ENCODE measurements at regions not wholly inside any gene's neighbourhood (a gene's known extent, or its start where the extent isn't known, plus 50 kb on each side); places are given as distances from the start of the nearest gene placed in this dataset.
"Not testable (repeated sequence)": the region's sequence is repeated elsewhere in the genome, so short reads cannot be mapped to it uniquely, and the experiment has no call there.

DNA sequence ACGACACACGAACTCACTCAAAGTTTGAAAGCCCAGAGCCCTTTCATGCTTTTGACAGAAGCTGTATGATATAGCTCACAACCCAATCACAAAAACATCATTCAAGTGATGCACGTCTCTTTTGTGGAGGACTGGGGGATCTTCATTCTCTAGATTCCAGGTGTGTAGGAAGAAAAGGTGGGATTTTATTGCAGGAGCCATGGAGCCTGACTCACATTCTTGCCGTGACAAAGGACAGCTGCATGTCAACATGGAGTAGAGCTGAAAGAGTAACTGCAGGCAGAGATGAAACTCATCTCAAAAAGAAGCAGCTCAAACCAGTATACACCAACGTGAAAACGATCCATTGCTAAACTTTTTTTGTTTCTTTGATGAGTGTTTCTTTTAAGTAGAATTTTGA, 50.9 kb upstream of the PDE1A start:
- no peak for DNase-seq

DNA sequence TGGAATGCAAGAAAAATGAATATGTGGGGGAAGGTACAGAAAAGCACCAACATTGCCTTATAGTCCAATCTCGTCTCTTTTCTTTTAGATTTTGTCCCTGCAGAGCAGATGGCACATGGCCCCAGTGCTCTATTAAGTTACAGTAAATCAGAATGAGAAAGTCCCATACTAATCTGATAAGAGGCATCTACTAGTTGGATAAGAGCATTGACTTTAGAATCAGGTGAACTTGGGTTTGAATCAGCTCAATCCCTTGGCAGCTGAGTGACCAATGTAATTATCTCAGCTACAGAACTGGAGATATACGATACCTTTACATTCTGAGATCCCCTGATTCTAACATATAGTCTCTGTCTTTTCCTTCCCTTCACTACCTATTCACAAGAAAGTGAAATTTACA, 54.8 kb upstream of the PDE1A start:
- DNase-seq, result peak; percentile 93

DNA sequence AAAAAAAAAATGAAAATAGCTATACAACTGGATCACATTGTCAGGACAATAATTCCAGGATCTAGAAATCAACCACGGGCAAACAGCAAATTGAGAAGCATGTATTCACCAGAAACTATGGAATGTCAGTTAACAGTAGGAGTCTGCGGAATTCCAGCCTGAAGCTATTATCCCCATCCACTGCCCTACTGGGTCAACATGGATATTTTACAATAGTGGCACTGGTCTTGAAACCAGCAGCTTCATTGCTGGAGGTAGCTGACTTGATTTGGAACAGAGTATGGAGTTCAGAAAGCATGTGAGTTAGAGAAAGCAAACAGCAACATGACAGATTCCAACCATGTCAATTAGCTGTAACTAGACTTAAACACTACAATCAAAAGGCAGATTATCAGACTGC, 55.7 kb upstream of the PDE1A start:
- no peak for DNase-seq

DNA sequence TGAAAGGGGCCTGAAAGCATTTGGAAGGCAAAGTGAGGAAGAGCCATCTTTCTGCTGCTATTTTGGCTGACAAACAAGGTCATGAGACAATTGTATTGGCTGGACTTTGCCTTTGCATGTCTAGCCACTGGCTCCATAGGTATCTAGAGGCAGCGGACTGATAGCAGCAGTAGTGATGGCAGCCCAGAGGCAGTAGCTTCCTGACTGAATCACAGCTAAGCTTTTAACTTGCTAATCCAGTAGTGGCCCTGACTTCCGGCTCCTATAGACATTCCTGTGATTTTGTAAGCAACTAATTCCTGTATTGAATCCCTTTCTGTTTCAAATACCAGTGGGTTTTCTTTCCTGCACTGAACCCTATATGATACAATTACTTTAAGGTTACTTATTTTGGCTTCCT, 69.8 kb upstream of the PDE1A start:
- DNase-seq, result peak; percentile 9

DNA sequence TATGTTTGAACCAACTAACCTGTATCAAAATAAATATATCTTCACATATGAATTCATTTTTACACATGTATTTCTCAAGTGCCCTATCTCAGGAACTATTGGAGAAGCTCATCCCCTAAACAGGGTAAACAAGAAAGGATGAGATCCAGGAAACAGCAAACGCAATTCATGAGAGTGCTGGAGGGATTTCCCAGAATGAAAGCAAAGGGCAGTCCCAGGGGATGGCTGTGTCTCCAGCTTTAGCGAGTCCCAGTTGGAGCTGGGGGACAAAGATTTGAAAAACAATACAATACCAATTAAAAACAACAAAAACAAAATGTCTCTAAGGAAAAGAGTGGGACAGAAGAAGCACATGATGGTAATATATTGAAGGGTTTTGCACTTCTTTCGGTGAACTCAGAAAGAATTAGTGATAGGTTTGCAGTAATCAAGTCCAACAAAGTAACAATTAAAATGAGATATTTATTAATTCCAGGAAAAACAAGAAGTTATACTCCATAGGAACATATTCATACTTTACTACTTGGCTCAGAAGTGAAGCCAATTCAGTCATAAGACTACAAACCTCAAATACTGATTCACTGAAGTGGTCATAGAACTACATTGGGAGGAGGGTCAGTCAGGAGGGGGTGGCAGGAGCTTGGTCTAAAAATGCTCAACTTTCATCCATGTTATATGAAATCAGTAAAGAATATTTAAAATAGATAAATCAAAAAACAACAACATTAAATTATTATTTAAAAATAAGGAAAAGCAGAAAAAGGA, 73.1 kb upstream of the PDE1A start:
- DNase-seq, result no peak

DNA sequence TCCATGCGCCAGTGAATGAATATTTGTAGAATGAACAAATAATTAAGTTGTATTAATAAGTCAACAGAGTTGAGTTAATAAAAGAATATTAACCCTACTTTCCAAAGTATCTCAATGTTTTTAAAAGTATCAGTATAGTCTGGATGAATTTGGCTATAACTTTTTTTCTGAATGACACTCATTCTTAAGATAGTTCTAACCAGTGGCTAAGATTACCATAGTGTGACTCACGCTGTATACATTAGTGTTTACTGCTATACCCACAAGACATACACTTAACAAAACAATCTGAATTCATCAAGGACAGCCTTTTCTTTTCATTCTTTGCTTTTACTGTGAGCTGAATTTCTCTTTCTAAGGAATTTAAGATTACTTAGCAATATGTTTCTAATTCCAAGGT, 77.0 kb upstream of the PDE1A start:
- no peak for DNase-seq

DNA sequence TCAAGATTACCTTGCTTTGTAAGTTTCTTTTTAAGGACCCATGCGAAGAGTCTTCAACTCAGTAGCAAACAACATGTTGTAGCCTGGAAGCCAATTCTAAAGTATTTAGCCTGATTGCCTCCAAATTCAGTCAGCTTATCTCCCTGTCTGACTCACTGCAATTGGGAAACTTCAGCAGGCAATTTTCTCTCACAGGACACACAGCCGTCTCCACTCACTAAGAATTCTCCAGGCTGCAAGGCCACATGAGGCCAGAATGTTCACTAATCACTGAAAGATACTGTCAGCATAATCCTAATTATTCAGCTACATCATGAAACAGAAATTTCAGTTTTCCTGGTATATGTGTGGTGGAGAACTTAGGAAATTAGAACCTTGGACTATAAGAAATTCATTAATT, 78.1 kb upstream of the PDE1A start:
- DNase-seq, result peak; percentile 8

DNA sequence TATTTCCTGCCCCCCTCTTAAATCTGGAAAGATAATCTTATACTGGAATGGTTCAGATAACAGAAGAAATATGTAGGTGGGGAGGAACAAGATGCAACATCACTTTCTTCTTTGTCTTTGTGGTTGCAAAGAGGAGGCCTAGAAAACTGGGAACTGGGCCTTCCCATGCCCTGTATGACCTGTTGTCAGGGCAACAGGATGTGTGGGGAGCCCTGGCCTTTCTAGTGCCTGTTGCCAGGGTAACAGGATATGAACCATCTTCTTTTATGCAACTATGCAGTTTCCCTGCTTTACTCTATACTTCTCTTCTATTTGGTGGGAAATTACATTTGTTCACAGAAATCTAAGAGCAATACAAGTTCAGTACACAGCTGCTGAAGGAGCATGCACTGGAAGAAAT, 79.8 kb upstream of the PDE1A start:
- DNase-seq, result no peak

DNA sequence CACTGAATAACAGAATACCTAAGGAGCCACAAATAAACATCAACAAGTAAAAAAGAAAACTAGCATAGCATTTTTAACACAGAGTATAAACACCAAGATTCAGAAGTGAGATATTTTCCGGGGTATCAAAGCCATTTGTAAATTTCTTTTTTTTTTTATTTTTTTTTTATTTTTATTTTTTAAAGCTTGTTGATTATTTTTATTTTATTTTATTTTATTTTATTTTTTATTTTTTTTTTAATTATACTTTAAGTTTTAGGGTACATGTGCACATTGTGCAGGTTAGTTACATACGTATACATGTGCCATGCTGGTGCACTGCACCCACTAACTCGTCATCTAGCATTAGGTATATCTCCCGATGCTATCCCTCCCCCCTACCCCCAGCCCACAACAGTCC, 81.7 kb upstream of the PDE1A start:
- not testable (repeated sequence) for DNase-seq

DNA sequence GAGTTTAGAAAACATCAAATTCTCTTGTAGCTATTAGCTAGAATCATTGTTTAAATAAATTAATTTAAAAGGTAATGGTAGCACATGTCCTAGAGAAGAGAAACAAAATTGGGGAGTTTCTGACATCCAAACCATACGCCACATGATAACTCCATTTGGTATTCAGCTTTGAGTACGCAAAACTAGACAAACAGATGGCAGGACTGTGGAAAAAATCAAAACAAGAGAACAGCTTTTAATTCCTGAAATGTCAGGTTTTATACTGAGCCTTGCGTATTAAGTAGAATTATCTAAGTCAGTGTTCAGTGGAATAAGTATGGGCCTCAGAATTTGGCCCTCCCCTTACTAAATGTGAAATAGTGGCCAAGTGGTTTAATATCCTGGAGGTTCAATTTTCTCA, 82.4 kb upstream of the PDE1A start:
- no peak for DNase-seq

DNA sequence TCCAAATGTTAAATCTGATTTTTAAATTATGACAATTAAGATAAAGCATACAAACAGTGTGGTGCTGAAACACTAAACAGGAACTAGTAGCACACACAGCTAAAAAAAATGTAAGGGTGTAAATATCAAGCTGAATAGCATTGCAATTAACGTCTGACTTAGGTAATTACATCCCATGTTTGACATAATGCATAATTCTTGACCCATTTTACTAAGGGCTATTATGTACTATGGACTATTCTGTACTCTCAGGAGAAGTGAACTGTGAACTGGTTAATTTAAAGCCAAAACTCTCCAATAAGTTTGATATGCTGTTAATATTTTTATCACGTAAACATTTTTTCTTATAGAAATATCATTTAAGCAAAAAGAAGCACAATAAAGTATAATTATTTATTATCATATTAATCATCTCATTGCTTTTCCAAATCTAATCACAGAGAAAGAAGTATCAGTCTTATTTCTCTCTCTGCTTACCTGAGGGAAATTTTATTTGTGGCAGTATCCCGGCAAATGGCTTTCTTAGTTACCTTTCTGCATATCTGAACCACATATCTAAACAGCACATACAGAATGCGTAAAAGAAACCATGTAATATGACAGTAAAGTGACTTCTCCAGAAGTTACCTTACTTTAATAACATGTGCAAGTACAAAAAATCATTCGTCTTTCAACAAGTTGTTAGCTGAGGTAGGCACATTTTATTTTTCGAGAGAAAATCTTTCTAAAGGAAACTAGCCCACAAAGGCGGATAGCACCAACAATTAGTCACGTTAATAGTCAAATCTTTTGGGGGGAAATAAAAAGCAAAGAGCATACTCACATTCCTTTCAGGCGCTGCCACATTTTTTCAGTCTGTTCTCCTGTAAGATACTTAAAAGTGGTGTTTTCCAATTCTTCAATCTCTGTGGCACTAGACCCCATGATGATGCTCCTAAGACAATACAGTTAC, 94.9 kb upstream of the PDE1A start:
- no peak for DNase-seq

DNA sequence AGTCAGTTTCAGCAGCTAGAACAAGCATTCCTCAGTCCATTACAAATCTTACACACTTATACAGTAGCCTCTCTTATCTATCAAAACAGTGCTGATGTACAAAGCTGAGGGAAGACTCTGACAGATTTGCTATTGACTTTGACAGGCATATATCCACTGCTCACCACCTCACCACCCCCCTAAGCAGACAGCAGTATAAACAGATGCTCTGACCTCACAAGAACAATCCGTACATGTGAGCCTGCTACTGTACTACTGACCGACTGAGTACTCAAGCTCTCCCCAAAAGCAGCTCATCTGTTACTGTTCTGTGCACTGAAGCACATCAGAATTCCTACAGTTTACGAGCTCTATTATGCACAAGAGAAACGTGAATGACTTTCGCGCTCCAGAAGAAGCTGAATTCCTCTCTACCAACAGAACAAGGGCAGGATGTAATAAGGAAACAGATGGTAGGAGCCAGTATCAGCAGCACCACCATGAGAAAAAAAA, 95.6 kb upstream of the PDE1A start:
- peak; percentile 77 for DNase-seq

DNA sequence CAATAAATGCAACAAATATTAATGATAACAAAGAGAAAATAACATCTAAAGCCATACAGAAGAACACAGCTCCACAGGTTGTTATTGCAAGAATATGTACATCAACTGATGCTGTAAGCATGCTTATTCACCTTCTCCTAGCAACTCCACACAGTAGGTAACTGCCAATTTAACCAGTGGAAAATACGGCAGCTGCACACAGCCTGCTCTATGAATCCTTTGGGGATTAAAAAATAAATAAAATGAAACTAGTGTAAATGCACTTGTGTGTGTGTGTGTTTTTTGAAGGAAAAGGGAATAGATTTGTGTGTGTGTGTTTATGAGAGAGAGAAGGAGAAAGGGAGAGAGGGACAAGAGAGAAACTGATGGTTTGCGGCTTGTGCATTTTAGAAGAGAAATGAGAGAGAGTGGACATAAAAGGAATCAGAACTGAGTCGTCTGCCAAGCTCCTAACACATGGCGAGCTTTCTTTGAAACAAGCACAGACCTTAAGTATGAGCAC, 96.2 kb upstream of the PDE1A start:
- DNase-seq, result peak; percentile 40

DNA sequence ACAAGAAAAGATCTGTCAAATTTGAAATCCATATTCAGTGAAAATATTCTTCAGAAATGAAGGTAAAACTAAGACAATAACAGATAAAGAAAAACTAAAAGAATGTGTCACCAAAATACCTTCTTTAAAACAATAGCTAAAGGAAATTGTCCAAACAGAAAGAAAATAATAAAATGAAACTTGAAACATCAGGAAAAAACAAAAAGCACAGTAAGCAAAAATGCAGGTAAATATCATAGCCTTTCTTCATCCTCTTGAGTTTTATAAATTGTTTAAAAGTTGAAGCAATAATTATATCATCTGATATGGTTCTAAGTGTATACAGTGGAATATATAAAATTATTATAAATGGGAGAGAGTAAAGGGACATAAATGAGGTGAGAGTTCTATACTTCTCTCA, 103.8 kb upstream of the PDE1A start:
- no peak for DNase-seq

DNA sequence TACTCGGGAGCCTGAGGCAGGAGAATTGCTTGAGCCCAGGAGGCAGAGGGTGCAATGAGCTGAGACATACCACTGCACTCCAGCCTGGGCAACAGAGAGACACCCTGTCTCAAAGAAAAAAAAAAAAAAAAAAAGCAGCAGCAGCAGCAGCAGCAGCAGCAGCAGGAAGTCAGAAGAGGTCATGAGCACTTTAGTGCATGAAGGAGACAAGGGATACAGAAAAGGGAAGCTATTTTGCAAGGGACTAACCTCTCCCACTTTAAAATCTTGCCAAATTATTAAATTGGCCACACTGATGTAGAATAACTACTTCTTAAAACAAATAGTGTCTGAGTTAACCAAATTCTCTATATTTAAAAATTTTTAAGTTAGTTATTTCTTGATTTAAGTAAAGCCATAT, 113.4 kb upstream of the PDE1A start:
- DNase-seq, result no peak

DNA sequence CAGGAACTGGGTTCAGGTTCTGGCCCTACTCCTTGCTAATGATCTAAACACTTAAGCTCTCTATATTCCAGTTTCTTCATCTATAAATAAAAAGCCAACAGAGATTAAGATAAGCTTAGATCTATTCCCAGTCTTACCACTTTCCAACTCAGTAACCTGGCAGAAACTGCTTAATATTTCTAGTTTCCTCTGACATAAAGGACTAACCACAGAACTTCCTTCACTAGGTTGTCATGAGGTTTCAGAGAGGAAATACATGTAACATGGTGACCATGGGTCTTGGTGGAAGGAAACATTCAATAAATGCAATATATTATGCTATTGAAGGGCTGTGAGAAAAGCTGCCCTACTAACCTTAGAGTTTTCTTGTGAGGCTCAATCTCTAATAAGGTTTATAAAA, 114.4 kb upstream of the PDE1A start:
- no peak for DNase-seq

DNA sequence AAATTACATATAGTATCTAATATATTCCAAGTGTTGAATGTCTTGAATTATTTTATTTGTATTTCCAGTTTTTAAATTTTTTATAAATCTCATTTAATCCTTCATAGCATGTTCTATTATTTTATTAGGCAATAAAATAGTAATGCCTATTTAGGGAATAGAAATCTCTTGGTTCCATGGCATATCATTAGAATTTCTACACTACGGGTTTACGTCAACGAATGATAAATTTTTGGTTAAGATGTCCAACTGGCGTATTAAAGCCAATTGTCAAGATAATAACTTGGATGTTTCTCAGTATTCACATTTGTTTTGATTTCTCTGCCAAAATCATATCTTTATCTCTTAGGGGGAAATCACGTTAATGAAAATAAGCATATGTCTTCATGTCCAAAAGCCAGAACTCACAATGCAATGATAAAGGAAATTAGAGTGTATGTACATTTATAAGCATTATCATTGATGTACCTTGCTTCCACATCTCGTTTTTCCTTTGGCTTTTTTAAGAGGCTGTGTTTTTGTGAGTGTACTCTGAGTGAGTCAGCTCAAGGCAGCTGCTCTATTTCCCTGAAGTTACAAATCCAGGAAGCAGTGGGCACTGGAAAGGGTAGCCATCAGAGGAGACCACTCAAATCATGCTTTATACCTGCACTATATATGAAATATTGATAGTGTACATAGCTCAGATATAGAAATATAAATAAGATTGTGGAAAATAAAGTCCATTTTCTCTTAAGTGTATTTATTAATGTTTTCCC, 115.8 kb upstream of the PDE1A start:
- DNase-seq, result no peak

DNA sequence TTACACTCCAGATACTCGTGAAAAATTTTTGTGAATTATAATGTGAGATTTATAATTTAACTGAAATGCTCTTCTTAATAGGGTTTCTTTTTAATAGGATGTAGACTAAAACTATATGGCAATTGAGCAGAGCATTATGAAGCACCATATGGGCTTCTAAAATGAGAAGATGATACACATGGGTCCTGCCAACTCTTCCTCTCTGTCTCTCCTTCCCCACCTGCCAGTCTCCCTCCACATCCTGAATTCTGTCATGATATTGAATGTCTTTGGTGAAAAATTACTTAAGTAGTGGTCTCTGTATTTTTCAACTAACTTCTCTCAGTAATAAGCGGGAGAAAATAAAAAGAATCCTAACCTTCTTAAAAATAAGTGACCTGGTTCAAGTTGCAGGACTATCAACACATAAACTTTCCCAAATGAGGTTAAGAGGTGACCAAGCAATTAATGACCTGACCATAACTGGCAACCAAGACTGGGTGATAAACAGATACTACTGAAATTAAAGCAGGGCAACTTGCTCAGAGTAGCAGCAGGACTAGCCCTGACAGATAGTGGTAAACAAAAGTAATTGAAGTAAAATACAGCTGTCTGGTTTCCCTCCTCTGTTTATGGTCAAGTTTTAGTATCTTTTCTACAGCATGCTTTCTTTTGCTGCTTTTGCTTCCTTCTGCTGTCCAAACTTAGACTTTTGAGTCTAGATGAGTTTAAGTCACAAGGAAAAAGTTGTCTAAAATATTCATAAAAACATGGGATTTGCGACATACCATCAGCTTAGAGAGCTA, 117.1 kb upstream of the PDE1A start:
- no peak for DNase-seq

DNA sequence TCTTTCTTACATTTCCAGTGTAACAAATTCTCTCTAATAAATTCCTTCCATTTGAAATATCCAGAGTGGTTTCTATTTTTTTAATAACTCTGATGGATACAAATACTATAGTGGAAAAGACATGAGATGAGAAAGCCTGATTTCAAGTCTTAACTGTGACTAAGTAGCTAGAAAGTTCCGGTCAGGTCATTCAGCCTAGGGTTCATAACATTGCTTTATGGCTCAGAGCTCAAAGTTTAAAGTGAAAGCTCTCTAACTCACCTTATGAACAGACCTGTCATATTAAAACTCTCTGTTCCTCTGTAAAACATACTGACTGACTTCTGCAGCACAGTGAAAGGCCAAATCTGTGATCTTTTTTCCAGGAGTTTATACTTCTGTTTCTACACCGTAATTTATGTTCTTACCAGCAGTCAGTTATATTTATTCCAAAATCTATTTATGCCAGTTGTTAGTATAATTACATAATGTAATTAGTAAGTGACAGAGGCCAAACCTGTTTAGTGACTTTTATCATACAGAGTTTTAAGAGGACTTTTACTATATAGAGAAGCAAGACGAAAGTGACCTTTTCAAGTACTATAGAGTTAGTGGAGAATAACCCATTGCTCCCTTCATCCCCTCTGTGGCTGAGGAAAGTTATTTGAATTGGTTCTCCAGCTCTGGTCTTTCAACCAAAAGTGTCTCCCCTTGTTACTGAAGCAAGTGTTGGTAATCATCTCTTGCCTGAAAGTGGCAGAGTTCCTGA, 118.8 kb upstream of the PDE1A start:
- DNase-seq, result no peak

DNA sequence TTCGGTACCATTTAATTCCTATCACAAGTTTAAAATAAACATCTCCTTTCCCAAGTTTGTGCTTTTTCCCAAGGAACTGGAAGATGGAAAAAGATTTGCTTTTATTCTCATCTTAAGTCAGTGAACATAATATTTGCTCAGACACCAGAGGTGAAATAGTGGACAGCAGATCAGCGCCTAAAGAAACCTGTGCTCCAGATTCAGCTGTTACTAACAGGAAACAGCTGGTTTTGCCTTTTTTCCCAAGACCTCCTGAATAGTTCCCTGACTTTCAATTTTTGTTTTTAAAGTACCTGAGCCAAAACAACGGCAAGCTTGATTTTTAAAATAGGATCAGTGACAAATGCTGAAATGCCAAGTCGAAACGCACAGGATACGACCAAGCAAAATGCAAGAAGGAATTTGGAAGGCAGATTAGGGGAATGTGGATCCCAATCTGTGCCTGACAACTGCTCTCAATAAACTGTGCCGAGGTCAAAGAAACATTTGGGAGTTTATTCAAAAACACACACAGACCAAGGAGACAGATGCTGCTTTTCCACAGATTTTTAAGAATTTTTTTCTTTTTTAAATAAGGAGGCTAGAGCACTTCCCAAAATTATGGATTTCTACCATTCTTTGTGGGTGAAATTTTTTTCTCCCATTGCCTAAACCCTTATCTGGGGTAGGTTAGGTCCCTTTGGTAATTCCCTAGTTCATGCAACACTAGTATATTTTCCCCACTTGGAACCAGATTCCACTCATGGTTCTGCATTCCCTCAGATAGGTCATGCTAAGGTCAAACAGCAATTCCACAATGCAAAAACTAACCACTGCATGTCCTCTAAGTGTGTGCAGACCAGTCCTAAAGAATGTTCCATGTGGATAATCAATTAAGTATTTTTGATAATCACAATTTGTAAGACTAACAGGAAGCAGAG, 121.5 kb upstream of the PDE1A start:
- DNase-seq, result no peak
